ENCODE measurements at regions not wholly inside any gene's neighbourhood (a gene's known extent, or its start where the extent isn't known, plus 50 kb on each side); places are given as distances from the start of the nearest gene placed in this dataset.

DNA sequence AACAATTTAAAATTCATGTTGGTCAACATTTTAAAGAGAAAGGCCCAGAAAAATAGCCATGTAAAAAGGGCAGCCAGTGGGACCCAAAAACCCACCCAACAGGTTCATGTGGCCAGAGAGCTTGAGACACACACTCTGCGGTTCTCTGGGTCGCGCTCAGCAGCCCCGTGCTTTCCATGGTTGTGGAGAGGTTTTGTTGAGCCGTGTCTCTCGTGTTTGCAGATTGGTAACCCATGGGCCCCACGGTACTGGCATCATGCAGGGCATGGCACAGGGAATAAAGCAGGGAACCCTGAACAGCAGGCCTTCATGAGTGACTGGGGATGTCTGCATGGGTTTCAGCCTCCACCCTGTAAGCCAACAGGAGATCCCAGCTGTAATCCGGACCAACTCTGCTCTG is 127.7 kb upstream of the CST7 start:
- DNase-seq: no peak
- no peaks in the 10 kb centered on the region for H4K20me1 ChIP-seq (ENCODE audit: insufficient read depth, low read length)
- H3K9me2 ChIP-seq (replicated peaks; ENCODE audit: insufficient read depth, low read length): no peaks in the 10 kb centered on the region
- no peaks in the 10 kb centered on the region for H3K79me2 ChIP-seq (ENCODE audit: low read length)
- H3F3A ChIP-seq (ENCODE audit: insufficient read depth, low read length): no peaks in the 10 kb centered on the region
- no peaks in the 10 kb centered on the region for H3K27me3 ChIP-seq (replicated peaks; ENCODE audit: insufficient read depth, low read length)
- no peaks in the 10 kb centered on the region for H3K9me3 ChIP-seq (replicated peaks; ENCODE audit: insufficient read depth, low read length)
- no peaks in the 10 kb centered on the region for H3K36me3 ChIP-seq (replicated peaks; ENCODE audit: insufficient read depth, low read length)
- TF ChIP-seq CTCF (IDR thresholded peaks at IDR 0.05; ENCODE audit: low read length) (no peak), EZH2 (optimal IDR thresholded peaks at IDR 0.05; ENCODE audit: low read depth, low read length) (no peak), EZH2phosphoT487 (IDR thresholded peaks at IDR 0.05; ENCODE audit: low read length) (no peak)
- H3K27ac ChIP-seq (ENCODE audit: low read length): no peak overlapping the region
- H3K9ac ChIP-seq (ENCODE audit: low read length): no peak overlapping the region
- peaks cover 4% of the 10 kb centered on the region; the same call in 1 of the 2 replicates for H3K4me1 ChIP-seq (ENCODE audit: low read length)
- no peak overlapping the region for H3K4me3 ChIP-seq (ENCODE audit: low read length)
- H2AFZ ChIP-seq (ENCODE audit: low read length): no peak overlapping the region
- H3K4me2 ChIP-seq (ENCODE audit: low read depth, low read length): no peak overlapping the region

DNA sequence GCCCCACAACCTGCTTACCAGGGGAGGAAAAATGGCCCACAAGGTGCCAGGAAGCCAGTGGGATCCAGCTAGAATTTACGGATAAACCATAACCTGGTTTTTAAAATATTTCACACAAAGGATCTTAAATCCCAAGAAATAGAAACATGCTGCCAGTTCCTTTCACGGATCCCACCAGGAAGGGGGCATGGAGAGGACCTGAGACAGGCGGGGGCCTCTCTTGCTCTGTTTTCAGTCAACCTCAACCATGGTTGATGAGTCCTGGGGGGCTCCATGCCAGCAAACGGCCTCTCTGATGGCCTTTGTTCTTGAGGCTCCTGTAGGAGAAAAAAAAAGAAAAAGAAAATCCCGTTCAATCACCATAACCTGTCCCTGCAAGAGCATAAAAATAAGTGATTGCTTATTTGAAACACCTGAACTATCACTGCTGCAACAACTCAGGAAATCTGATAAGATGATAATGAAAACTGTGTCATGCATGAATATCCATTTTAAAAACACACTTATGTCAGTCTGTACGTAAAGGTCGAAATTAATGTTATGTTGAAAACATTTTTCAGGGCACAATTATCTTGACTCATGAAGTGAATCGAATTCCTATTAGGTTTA is 125.8 kb upstream of the CST7 start:
- no peaks in the 10 kb centered on the region for H3K36me3 ChIP-seq (replicated peaks; ENCODE audit: insufficient read depth, low read length)
- H3K9ac ChIP-seq (ENCODE audit: low read length): no peak overlapping the region
- no peak for DNase-seq
- no peaks in the 10 kb centered on the region for H4K20me1 ChIP-seq (ENCODE audit: insufficient read depth, low read length)
- no peak for TF ChIP-seq CTCF (IDR thresholded peaks at IDR 0.05; ENCODE audit: low read length)
- no peak for TF ChIP-seq EZH2 (optimal IDR thresholded peaks at IDR 0.05; ENCODE audit: low read depth, low read length)
- TF ChIP-seq EZH2phosphoT487 (IDR thresholded peaks at IDR 0.05; ENCODE audit: low read length): no peak
- no peaks in the 10 kb centered on the region for H3K9me3 ChIP-seq (replicated peaks; ENCODE audit: insufficient read depth, low read length)
- no peaks in the 10 kb centered on the region for H3F3A ChIP-seq (ENCODE audit: insufficient read depth, low read length)
- no peak overlapping the region for H2AFZ ChIP-seq (ENCODE audit: low read length)
- no peak overlapping the region for H3K4me3 ChIP-seq (ENCODE audit: low read length)
- H3K4me1 ChIP-seq (ENCODE audit: low read length): no peaks in the 10 kb centered on the region
- no peaks in the 10 kb centered on the region for H3K79me2 ChIP-seq (ENCODE audit: low read length)
- H3K27me3 ChIP-seq (replicated peaks; ENCODE audit: insufficient read depth, low read length): no peaks in the 10 kb centered on the region
- no peak overlapping the region for H3K27ac ChIP-seq (ENCODE audit: low read length)
- no peaks in the 10 kb centered on the region for H3K9me2 ChIP-seq (replicated peaks; ENCODE audit: insufficient read depth, low read length)
- H3K4me2 ChIP-seq (ENCODE audit: low read depth, low read length): no peak overlapping the region

GRCh38 chr20:24823989-24824693 is 124.9 kb upstream of the CST7 start:
- no peak overlapping the region for H2AFZ ChIP-seq (ENCODE audit: low read length)
- DNase-seq: no peak
- H3F3A ChIP-seq (ENCODE audit: insufficient read depth, low read length): no peaks in the 10 kb centered on the region
- no peaks in the 10 kb centered on the region for H3K9me3 ChIP-seq (replicated peaks; ENCODE audit: insufficient read depth, low read length)
- no peaks in the 10 kb centered on the region for H3K36me3 ChIP-seq (replicated peaks; ENCODE audit: insufficient read depth, low read length)
- H3K9ac ChIP-seq (ENCODE audit: low read length): no peak overlapping the region
- no peaks in the 10 kb centered on the region for H3K4me1 ChIP-seq (ENCODE audit: low read length)
- H3K27me3 ChIP-seq (replicated peaks; ENCODE audit: insufficient read depth, low read length): no peaks in the 10 kb centered on the region
- no peaks in the 10 kb centered on the region for H3K9me2 ChIP-seq (replicated peaks; ENCODE audit: insufficient read depth, low read length)
- no peak overlapping the region for H3K27ac ChIP-seq (ENCODE audit: low read length)
- TF ChIP-seq EZH2 (optimal IDR thresholded peaks at IDR 0.05; ENCODE audit: low read depth, low read length) (no peak), EZH2phosphoT487 (IDR thresholded peaks at IDR 0.05; ENCODE audit: low read length) (no peak), CTCF (IDR thresholded peaks at IDR 0.05; ENCODE audit: low read length) (no peak)
- H3K4me3 ChIP-seq (ENCODE audit: low read length): no peak overlapping the region
- H4K20me1 ChIP-seq (ENCODE audit: insufficient read depth, low read length): no peaks in the 10 kb centered on the region
- H3K79me2 ChIP-seq (ENCODE audit: low read length): no peaks in the 10 kb centered on the region
- no peak overlapping the region for H3K4me2 ChIP-seq (ENCODE audit: low read depth, low read length)
